D721Med (cell line): ENCODE measurements at regions not wholly inside any gene's neighbourhood (a gene's known extent, or its start where the extent isn't known, plus 50 kb on each side); places are given as distances from the start of the nearest gene placed in this dataset.

Experiments used
- DNase-seq: peaks from one replicate; pipeline ENCODE4 v3.0.0; 2011; ENCODE audit warnings: low spot score; ENCODE audit not compliant: insufficient read length
- FAIRE-seq: peaks from 2 replicates; lab custom pipeline; 2011; peaks lifted over from hg19 to GRCh38; lab: Jason Lieb, UNC
- TF ChIP-seq, protein P1 (sequence below): IDR thresholded peaks from 2 replicates; pipeline ENCODE4 v1.5.1; 2012; ENCODE audit warnings: mild to moderate bottlenecking, control low read depth; ENCODE audit not compliant: insufficient read depth; ENCODE audit errors: missing control alignments

- TF ChIP-seq, protein P1, sequence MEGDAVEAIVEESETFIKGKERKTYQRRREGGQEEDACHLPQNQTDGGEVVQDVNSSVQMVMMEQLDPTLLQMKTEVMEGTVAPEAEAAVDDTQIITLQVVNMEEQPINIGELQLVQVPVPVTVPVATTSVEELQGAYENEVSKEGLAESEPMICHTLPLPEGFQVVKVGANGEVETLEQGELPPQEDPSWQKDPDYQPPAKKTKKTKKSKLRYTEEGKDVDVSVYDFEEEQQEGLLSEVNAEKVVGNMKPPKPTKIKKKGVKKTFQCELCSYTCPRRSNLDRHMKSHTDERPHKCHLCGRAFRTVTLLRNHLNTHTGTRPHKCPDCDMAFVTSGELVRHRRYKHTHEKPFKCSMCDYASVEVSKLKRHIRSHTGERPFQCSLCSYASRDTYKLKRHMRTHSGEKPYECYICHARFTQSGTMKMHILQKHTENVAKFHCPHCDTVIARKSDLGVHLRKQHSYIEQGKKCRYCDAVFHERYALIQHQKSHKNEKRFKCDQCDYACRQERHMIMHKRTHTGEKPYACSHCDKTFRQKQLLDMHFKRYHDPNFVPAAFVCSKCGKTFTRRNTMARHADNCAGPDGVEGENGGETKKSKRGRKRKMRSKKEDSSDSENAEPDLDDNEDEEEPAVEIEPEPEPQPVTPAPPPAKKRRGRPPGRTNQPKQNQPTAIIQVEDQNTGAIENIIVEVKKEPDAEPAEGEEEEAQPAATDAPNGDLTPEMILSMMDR: no peak
- DNase-seq (no peak), FAIRE-seq (no peak)
These were observed 525.5 kb downstream of the IRS1 start for GRCh38 chr2:226274143-226274542.

DNA sequence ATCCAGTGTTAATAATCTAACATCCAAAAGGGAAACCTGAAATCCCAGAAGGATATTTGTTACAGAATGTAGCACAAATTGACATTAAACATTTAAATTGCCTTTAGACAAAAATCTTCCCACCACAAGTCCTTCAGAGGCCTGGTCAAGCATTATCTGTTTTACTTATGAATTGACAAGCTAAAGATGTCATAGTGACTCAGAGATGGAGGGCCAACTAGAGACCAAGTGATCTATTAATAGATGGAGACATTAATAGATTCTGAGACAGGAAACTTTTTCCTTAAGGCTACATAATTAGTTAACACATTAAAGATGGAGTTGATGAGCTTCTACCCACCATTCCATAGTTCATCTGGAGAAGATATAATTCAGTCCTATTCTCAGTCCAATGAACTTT is 526.2 kb downstream of the IRS1 start:
- DNase-seq (no peak), FAIRE-seq (no peak)
- TF ChIP-seq, protein P1: no peak

GRCh38 chr2:226272435-226272834 is 527.2 kb downstream of the IRS1 start:
- DNase-seq (no peak), FAIRE-seq (peak; percentile 53)
- TF ChIP-seq, protein P1: no peak

GRCh38 chr2:226270285-226271058 is 529.1 kb downstream of the IRS1 start:
- FAIRE-seq (no peak), DNase-seq (no peak)
- TF ChIP-seq, protein P1: no peak

- FAIRE-seq (no peak), DNase-seq (no peak)
- TF ChIP-seq, protein P1: no peak
These were observed 531.9 kb downstream of the IRS1 start for GRCh38 chr2:226267516-226268289.

GRCh38 chr2:226256709-226257376 is 542.8 kb downstream of the IRS1 start:
- DNase-seq (no peak), FAIRE-seq (no peak)
- TF ChIP-seq, protein P1: no peak
